Activated CD4-positive, alpha-beta T cell treated with anti-CD3 and anti-CD28 coated beads for 36 hours (primary cell): ENCODE measurements at regions not wholly inside any gene's neighbourhood (a gene's known extent, or its start where the extent isn't known, plus 50 kb on each side); places are given as distances from the start of the nearest gene placed in this dataset.

Source experiments
- ATAC-seq: fragments of 200-7000 bp; cut with Tn5 transposase; one replicate; pipeline ENCODE4 v1.10.0; 2021; ENCODE audit warnings: mild to moderate bottlenecking, moderate library complexity
- CTCF ChIA-PET: fragments of 350-600 bp; sonication (Branson Sonifier 250); formaldehyde crosslinking; loops from one replicate; lab custom pipeline; 2021; ENCODE audit warnings: antibody characterized with exemption; lab: Charles Lee
- POLR2A ChIA-PET: fragments of 350-600 bp; sonication (Branson Sonifier 250); formaldehyde crosslinking; loops from one replicate; lab custom pipeline; 2021; ENCODE audit warnings: antibody characterized with exemption, inconsistent platforms; lab: Charles Lee
- DNase-seq: peaks from one replicate; pipeline ENCODE4 v3.0.0-alpha.2; 2020
- H3K27ac Mint-ChIP-seq: one replicate; pipeline ENCODE4 v1.8.0; 2021; ENCODE audit warnings: mixed read lengths
- H3K27me3 Mint-ChIP-seq: one replicate; pipeline ENCODE4 v1.8.0; 2021; ENCODE audit warnings: mixed read lengths
- H3K36me3 Mint-ChIP-seq: one replicate; pipeline ENCODE4 v1.8.0; 2021; ENCODE audit warnings: low read depth, mixed read lengths
- H3K4me1 Mint-ChIP-seq: one replicate; pipeline ENCODE4 v1.8.0; 2021; ENCODE audit warnings: mixed read lengths
- H3K4me3 Mint-ChIP-seq: one replicate; pipeline ENCODE4 v1.8.0; 2021; ENCODE audit warnings: mild to moderate bottlenecking, moderate library complexity, mixed read lengths
- H3K9me3 Mint-ChIP-seq: one replicate; pipeline ENCODE4 v1.8.0; 2021; ENCODE audit warnings: low read depth, mixed read lengths
- intact Hi-C, 2 experiments: fragments of 100-400 bp; cut with DNase I in 1 of 2; cut with micrococcal nuclease in 1 of 2; formaldehyde crosslinking; loops; one replicate each; pipeline versions ENCODE4 v1.14.2 to v1.15.1; 2022 to 2024; cut with DNase I, micrococcal nuclease

GRCh38 chr2:234410526-234410925 lies 86.4 kb downstream of the ARL4C start:
- ATAC-seq (no peak), DNase-seq (no peak)
- ChIA-PET CTCF (no interaction called here), POLR2A (no interaction called here)
- no peaks in the 10 kb centered on the region for H3K27me3 Mint-ChIP-seq
- H3K4me1 Mint-ChIP-seq: peaks cover 43% of the 10 kb centered on the region
- H3K27ac Mint-ChIP-seq: no peak overlapping the region
- intact Hi-C loops: no loop called here
- no peaks in the 10 kb centered on the region for H3K9me3 Mint-ChIP-seq
- H3K36me3 Mint-ChIP-seq: no peaks in the 10 kb centered on the region
- H3K4me3 Mint-ChIP-seq: no peak overlapping the region

- Mint-ChIP-seq H3K4me3 (no peak overlapping the region), H3K4me1 (peaks cover 41% of the 10 kb centered on the region), H3K36me3 (no peaks in the 10 kb centered on the region), H3K27me3 (no peaks in the 10 kb centered on the region), H3K9me3 (no peaks in the 10 kb centered on the region), H3K27ac (no peak overlapping the region)
- DNase-seq: no peak
- POLR2A ChIA-PET: no interaction called here
- CTCF ChIA-PET: no interaction called here
- no peak for ATAC-seq
- intact Hi-C loops: no loop called here
Observed at GRCh38 chr2:234409590-234409989, 87.3 kb downstream of the ARL4C start.

- H3K27ac Mint-ChIP-seq: no peak overlapping the region
- no peaks in the 10 kb centered on the region for H3K9me3 Mint-ChIP-seq
- intact Hi-C loops: no loop called here
- no peak for ATAC-seq
- H3K4me1 Mint-ChIP-seq: peaks cover 41% of the 10 kb centered on the region
- CTCF ChIA-PET: interaction anchor here (0.9 kb wide), 1 partner anchor 20 kb away, joined by 3 read pairs; no protein-coding TSS in a partner anchor
- POLR2A ChIA-PET: no interaction called here
- H3K4me3 Mint-ChIP-seq: no peak overlapping the region
- no peak for DNase-seq
- no peaks in the 10 kb centered on the region for H3K36me3 Mint-ChIP-seq
- H3K27me3 Mint-ChIP-seq: no peaks in the 10 kb centered on the region
Observed at GRCh38 chr2:234406085-234406484, 90.8 kb downstream of the ARL4C start.

- no peaks in the 10 kb centered on the region for H3K36me3 Mint-ChIP-seq
- no peak overlapping the region for H3K4me3 Mint-ChIP-seq
- POLR2A ChIA-PET: interaction anchor here (0.6 kb wide), 1 partner anchor 47 kb away, joined by 7 read pairs; no protein-coding TSS in a partner anchor
- ATAC-seq (peak; percentile 35), DNase-seq (no peak)
- H3K4me1 Mint-ChIP-seq: peaks cover 40% of the 10 kb centered on the region
- intact Hi-C loops: no loop called here
- peaks cover 5% of the 10 kb centered on the region for H3K9me3 Mint-ChIP-seq
- CTCF ChIA-PET: interaction anchor here (0.9 kb wide), 1 partner anchor 20 kb away, joined by 3 read pairs; no protein-coding TSS in a partner anchor
- no peaks in the 10 kb centered on the region for H3K27me3 Mint-ChIP-seq
- H3K27ac Mint-ChIP-seq: no peak overlapping the region
Observed at GRCh38 chr2:234405462-234405861, 91.4 kb downstream of the ARL4C start.

- Mint-ChIP-seq H3K4me1 (peaks cover 37% of the 10 kb centered on the region), H3K36me3 (no peaks in the 10 kb centered on the region), H3K9me3 (peaks cover 5% of the 10 kb centered on the region), H3K27ac (no peak overlapping the region), H3K27me3 (no peaks in the 10 kb centered on the region), H3K4me3 (no peak overlapping the region)
- ChIA-PET CTCF (no interaction called here), POLR2A (interaction anchor here (0.6 kb wide), 1 partner anchor 48 kb away, joined by 7 read pairs; no protein-coding TSS in a partner anchor)
- ATAC-seq (no peak), DNase-seq (no peak)
- intact Hi-C loops: no loop called here
Observed at GRCh38 chr2:234404957-234405356, 91.9 kb downstream of the ARL4C start.

- no peak overlapping the region for H3K27ac Mint-ChIP-seq
- ChIA-PET CTCF (interaction anchor here (0.7 to 1.2 kb wide), 3 partner anchors 9 to 115 kb away, joined by 3 to 6 read pairs (median 5); no protein-coding TSS in a partner anchor), POLR2A (no interaction called here)
- peaks cover 43% of the 10 kb centered on the region for H3K4me1 Mint-ChIP-seq
- H3K36me3 Mint-ChIP-seq: no peaks in the 10 kb centered on the region
- intact Hi-C loops: no loop called here
- peaks cover 5% of the 10 kb centered on the region for H3K9me3 Mint-ChIP-seq
- DNase-seq: no peak
- H3K4me3 Mint-ChIP-seq: no peak overlapping the region
- no peaks in the 10 kb centered on the region for H3K27me3 Mint-ChIP-seq
- ATAC-seq: no peak
Observed at GRCh38 chr2:234403751-234404150, 93.1 kb downstream of the ARL4C start.

- Mint-ChIP-seq H3K9me3 (peaks cover 5% of the 10 kb centered on the region), H3K27me3 (no peaks in the 10 kb centered on the region), H3K4me1 (peaks cover 46% of the 10 kb centered on the region), H3K4me3 (no peak overlapping the region), H3K27ac (no peak overlapping the region), H3K36me3 (no peaks in the 10 kb centered on the region)
- CTCF ChIA-PET: interaction anchor here (1.2 kb wide), 1 partner anchor 44 kb away, joined by 3 read pairs; no protein-coding TSS in a partner anchor
- POLR2A ChIA-PET: no interaction called here
- DNase-seq (no peak), ATAC-seq (no peak)
- intact Hi-C loops: no loop called here
Observed at GRCh38 chr2:234403074-234403473, 93.8 kb downstream of the ARL4C start.

- intact Hi-C loops: no loop called here
- CTCF ChIA-PET: no interaction called here
- H3K4me1 Mint-ChIP-seq: peaks cover 44% of the 10 kb centered on the region
Observed at GRCh38 chr2:234401426-234401825, 95.5 kb downstream of the ARL4C start.

GRCh38 chr2:234399451-234400246 lies 97.2 kb downstream of the ARL4C start:
- Mint-ChIP-seq H3K4me3 (no peak overlapping the region), H3K4me1 (peaks cover 44% of the 10 kb centered on the region), H3K27ac (no peak overlapping the region), H3K36me3 (no peaks in the 10 kb centered on the region), H3K9me3 (peaks cover 5% of the 10 kb centered on the region), H3K27me3 (no peaks in the 10 kb centered on the region)
- intact Hi-C loops: no loop called here
- CTCF ChIA-PET: no interaction called here
- ATAC-seq: no peak
- DNase-seq: no peak
- POLR2A ChIA-PET: no interaction called here

More at GRCh38 chr2:234401426-234401825, 95.5 kb downstream of the ARL4C start:
- Mint-ChIP-seq H3K27ac (no peak overlapping the region), H3K27me3 (no peaks in the 10 kb centered on the region), H3K36me3 (no peaks in the 10 kb centered on the region), H3K9me3 (peaks cover 5% of the 10 kb centered on the region), H3K4me3 (no peak overlapping the region)
- ATAC-seq (peak; percentile 77), DNase-seq (peak; percentile 22)
- POLR2A ChIA-PET: no interaction called here

GRCh38 chr2:234398531-234398930 lies 98.3 kb downstream of the ARL4C start:
- Mint-ChIP-seq H3K27ac (no peak overlapping the region), H3K36me3 (no peaks in the 10 kb centered on the region), H3K4me1 (peaks cover 56% of the 10 kb centered on the region), H3K27me3 (no peaks in the 10 kb centered on the region), H3K9me3 (peaks cover 5% of the 10 kb centered on the region), H3K4me3 (no peak overlapping the region)
- POLR2A ChIA-PET: no interaction called here
- DNase-seq (no peak), ATAC-seq (no peak)
- intact Hi-C loops: no loop called here
- CTCF ChIA-PET: no interaction called here

GRCh38 chr2:234395891-234396420 lies 100.9 kb downstream of the ARL4C start:
- no peaks in the 10 kb centered on the region for H3K27me3 Mint-ChIP-seq
- peaks cover 69% of the 10 kb centered on the region for H3K4me1 Mint-ChIP-seq
- intact Hi-C loops: no loop called here
- H3K9me3 Mint-ChIP-seq: peaks cover 3% of the 10 kb centered on the region
- DNase-seq (no peak), ATAC-seq (no peak)
- H3K27ac Mint-ChIP-seq: no peak overlapping the region
- ChIA-PET POLR2A (no interaction called here), CTCF (interaction anchor here (0.6 to 1.0 kb wide), 5 partner anchors 23 to 1133 kb away, joined by 3 to 4 read pairs (median 3); no protein-coding TSS in a partner anchor)
- no peaks in the 10 kb centered on the region for H3K36me3 Mint-ChIP-seq
- H3K4me3 Mint-ChIP-seq: no peak overlapping the region

GRCh38 chr2:234394450-234394849 lies 102.4 kb downstream of the ARL4C start:
- H3K27ac Mint-ChIP-seq: peak overlapping the region; percentile 67
- H3K27me3 Mint-ChIP-seq: no peaks in the 10 kb centered on the region
- H3K4me3 Mint-ChIP-seq: no peak overlapping the region
- DNase-seq (no peak), ATAC-seq (peak; percentile 42)
- ChIA-PET POLR2A (no interaction called here), CTCF (no interaction called here)
- intact Hi-C loops: no loop called here
- H3K9me3 Mint-ChIP-seq: peaks cover 5% of the 10 kb centered on the region
- H3K4me1 Mint-ChIP-seq: peaks cover 60% of the 10 kb centered on the region
- no peaks in the 10 kb centered on the region for H3K36me3 Mint-ChIP-seq
